Stimulated activated CD4-positive, alpha-beta T cell treated with anti-CD3 and anti-CD28 coated beads, Interleukin-1b, Interleukin-23, amount 100 ng/mL, for 48 hours (primary cell): ENCODE measurements at regions not wholly inside any gene's neighbourhood (a gene's known extent, or its start where the extent isn't known, plus 50 kb on each side); places are given as distances from the start of the nearest gene placed in this dataset.

Source experiments
- DNase-seq: peaks from one replicate; pipeline ENCODE4 v3.0.0-alpha.2; 2020

DNA sequence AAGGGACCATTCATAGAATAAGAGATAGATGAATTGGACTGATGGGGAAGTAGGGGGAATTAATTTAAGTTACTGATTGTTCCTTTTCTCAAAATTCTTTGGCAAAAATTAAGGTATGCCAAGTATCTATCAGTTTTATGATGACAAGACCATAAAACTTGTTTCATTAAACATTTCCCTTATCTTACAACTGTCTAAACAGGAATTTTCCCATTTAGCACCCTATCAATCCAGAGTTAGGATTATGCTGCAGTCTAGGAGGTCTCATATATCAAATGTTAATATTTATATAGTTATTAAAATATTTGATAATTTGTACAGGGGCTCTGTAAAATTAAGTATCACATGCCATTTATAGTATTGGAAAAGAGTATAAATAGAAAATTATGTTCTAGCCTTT is 51.5 kb upstream of the ARID1B start:
- no peak for DNase-seq

DNA sequence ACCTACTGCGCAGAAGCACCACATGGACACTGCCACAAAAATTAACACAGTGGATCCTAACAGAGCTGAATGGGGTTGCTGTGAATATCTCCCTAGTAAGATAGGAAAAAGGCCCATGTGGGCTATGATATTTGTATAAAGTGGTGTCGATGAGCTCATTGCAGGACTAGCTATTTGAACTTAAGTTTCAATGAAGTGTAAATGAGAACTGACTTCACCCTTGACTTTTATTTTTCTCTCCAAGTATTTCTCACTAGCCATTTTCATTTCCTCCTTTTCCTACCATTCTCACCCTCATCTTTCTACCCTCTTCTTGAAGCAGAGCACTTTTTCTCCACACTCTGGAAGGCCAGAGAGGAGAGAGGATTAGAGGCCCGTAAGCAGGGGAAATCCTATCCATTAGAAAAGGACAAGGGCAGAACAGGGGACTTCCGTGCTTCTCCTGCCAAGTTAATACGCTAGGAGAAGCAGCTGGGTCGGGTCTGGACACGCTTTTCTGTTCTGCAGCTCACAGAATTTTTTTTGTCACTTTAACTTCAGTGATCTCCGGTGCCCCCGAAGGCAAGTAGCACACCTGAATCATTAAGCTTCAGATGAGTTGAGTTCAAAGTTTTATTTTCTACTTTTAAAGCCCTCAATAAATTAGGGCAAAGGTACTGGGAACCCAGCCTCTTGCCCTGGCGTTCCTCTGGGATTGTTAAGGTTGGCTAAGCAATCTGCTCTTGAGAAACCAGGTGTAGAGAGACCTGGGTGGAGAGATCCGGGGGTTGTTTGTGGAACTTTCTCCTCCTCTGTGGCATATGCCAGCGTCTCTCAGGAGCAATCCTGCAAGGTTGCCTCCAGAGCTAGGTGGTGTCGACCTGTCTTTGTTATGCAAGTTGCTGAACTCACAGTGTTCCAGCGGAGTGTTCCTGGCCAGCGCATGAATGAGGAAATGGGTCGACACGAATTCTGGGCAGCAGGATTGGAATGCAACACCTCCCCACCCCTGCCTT is 56.2 kb upstream of the ARID1B start:
- no peak for DNase-seq

DNA sequence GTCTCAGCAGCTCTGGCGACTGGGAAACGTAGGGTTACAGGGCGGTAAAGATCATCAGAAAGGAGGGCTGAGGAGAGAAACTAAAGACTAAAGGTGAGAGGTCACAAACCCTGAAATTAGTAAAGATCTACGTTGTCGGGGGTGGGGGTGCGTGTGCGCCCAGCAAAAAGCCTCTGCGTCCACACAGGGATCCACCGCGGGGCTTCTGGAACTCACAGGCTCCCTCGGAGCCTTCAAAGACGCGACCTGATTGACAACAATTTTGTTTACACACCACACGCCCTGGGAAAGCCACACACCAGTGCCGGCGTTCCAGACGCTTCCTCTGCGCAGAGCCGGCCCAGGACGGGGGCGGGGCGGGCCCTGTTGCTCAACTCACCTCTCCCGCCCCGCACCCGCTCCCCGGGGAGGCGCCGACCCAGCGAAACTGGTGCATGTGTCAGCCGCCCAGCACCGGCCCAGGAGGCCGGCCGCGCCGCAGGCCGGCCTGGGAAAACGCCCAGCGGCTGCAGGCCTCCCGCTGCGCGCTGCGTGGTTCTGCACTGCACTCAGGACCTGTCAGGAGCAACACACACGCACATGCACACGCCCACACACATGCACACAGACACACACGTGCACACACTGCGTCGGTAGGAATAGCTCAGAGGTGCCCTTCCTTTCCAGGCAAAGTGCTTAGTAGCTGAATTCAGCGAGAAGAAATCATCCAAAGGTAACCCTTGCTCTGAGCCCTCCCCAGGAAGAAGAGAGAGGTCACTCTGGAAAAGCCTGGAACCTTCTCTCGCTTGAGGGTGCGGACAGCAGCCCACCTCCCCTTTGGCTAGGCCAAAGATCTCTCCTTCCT is 57.2 kb upstream of the ARID1B start:
- DNase-seq: peak; percentile 58

DNA sequence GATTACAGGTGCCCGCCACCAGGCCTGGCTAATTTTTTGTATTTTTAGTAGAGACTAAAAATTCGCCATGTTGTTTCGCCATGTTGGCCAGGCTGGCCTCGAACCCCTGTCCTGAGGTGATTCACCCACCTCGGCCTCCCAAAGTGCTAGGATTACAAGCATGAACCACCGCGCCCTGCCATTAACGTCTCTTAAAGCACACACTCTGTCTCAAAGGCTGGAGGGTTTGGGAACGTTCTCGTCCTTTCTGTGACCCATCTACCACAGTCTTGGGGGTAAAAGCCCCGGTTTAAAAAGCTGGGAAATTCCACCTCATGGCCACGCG is 57.8 kb upstream of the ARID1B start:
- DNase-seq: no peak

DNA sequence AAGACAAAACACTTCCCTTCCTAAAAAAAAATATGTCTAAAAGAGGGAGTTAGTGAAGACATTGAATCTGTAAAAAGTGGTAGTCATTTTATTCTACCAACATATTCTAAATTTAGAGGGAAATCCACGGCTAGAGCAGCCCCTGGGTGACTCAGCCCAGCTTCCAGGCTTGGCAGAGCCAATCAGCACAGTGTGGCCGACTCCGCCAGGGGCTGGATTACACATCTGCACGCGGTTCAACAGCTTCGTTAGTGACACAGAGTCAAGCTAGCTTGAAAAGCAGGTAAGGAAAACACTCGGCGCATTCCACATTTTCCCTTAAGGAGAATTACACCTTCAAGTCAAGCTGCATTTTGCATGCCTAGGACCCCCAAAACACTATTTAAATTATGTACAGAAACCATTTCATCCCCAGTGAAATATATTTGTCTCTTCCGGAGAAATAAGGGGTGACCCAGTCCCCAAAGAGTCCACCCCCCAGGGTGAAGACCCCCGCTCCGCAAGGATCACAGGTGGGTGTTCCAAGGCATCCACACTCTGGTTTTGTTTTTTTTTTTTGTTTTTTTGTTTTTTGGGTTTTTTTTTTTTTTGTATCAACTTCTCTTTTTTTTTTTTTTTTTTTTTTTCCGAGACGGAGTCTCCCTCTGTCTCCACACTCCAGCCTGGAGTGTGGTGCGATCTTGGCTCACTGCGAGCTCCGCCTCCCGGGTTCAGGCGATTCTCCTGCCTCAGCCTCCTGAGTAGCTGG is 58.4 kb upstream of the ARID1B start:
- no peak for DNase-seq

DNA sequence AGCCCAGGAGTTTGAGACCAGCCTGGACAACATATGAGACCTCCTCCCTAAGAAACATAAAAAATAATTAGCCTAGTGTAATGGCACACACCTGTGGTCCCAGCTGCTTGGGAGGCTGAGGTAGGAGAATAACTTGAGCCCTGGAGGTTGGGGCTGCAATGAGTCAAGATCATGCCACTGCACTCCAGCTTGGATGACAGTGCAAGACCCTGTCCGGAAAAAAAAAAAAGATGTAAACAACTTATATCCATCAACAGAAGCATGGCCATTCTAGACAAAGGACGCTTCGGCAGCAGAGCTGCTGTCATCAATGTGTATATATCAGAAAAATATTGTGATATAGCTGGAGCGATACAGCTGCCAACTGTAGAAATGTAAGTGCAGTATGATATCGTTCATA is 59.6 kb upstream of the ARID1B start:
- DNase-seq: no peak

DNA sequence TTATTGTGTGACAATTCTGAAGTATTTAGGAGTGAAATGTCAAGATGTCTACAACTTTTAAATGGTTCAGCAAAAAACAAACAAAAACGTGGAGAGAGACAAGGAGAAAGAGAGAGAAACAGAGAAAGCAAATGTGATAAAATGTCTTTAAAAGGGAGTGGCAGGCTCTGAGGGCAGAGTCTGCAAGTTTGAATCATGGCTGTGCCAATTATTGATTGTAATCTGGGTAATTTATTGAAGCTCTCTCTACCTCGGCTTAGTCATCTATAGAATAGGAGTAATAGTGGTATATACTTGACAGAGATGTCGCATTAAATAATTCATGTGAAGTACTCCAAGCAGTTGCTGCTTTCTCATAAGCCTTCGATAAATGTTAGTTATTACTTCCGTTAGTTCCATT is 61.3 kb upstream of the ARID1B start:
- no peak for DNase-seq

DNA sequence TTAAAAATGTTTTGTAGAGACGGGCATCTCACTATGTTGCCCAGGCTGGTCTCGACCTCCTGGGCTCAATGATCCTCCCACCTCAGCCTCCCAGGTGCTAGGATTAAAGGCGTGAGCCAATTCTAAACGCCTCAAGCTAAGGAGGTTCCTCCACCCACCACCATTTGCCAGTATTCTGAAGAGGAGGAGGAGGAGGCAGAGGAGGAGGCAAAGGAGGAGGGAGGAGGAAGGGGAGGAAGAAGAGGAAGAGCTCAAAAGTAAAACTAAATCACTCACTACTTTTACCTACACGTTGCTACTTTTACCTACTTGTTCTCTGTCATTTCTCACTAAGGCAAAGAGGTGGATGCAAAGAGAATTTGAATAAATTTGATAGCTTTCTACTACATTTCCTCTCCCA is 63.6 kb upstream of the ARID1B start:
- DNase-seq: no peak

DNA sequence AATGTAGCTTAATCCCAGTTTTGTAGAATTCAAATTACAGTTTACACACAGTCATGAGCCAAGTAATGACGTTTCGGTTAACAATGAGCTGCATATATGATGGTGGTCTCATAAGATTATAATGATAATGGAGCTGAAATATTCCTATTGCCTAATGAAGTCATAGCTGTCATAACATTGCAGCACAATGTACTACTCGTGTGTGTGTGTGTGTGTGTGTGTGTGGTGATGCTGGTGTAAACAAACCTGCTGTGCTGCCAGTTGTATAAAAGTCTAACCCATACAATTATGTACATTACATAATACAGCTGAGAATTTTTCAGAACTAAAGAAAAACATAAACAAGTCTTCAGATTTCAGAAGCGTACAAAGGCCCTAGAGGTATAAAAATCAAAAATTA is 66.7 kb upstream of the ARID1B start:
- no peak for DNase-seq

DNA sequence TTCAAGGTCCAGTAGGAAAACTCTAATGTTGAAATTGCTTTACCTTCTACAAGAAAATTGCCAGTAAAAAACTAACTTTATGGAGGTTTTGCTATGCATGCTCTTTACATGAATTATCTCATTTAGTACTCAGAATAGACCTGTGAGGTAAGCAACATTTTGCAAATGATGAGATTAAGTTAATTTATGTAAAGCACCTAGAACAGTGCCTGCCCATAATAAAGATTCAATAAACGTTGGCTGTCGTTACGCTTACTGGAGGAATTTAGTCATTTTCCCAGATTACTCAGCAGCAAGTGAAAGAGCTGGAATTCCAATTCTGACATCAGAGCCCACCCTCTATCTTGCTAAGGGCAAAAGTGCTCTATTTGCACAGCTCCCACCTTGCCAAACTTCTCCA is 69.4 kb upstream of the ARID1B start:
- DNase-seq: no peak

DNA sequence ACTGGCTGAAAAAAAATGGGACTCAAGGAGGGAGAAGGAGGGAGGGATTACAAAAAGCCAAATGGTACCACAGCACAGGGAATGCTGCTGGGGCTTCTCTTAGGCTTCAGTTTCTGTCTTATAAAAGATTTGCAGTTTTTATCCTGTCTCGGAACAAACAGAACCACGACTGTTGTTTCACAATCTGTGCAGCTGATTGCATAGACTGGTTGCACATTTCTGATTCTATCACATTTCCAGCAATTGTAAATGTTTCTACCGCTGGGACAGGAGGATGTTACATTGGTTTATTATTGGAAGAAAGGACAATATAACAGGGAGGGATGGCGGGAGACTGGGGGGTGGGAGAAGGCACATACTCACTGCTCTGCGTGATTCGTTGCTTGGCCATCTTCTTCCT is 73.5 kb upstream of the ARID1B start:
- DNase-seq: no peak

DNA sequence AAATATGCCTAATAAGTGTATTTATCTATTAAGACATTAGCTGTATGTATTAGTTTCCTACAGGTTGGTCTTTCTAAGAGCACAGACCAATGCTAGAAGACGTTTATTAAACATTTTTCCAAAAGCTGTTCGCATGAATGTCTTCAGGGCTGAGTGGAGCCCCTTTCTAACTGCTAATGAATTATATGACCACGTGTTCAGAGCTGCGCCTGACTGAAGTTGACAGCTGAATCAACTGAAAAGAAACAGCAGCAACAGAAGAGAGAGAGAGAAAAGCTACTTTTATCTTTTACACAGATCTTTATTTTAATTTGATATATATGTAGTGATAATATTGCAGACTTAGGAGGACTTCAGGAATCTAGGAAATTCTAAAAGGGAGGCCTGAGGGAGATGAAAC is 75.2 kb upstream of the ARID1B start:
- no peak for DNase-seq

DNA sequence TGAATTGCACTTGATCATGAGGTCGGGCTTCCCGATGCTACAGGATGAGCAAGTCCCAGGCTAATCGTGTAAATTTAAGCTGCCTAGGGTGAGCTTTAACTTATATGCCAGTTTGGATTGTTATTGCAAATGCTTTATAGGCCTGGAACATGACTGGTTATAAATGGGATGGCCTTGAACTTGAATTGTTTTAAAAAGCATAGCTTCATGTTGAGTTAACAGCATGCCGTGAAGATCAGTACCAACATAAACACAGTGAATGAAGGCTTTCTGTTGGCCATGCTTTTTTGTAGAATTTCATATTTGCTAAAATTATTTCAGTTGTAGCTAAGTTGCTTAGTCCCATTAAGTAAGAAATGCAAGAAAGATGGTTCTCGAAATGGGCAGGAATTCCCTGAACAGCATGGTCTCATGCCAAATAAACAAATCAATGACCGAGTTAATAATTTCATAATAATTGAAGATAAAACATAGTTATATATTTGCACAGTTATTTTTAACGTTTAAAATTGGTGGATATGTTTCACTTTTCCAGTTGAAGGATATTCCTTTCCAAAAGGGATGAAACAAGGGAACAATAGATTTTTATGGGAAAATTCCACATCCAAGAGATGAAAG is 76.6 kb upstream of the ARID1B start:
- no peak for DNase-seq

DNA sequence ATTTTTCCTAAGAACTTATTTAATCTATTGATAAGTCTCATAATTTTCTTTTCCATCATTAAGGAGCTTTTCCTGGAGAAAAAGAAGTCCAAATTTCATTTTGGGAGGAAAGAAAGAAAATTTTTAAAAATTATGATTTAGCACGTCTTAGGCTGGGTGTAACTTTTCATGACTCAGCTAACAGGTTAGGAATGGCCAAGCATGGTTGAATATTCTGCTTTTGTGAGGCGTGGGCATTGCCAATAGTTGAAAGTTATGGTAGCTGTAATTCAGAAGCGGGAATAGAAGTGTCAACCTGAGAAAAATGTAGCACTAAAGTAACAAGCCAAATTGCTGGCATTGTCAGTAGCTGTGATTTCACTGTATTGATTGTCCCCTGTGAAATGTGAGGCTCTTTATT is 77.2 kb upstream of the ARID1B start:
- no peak for DNase-seq

DNA sequence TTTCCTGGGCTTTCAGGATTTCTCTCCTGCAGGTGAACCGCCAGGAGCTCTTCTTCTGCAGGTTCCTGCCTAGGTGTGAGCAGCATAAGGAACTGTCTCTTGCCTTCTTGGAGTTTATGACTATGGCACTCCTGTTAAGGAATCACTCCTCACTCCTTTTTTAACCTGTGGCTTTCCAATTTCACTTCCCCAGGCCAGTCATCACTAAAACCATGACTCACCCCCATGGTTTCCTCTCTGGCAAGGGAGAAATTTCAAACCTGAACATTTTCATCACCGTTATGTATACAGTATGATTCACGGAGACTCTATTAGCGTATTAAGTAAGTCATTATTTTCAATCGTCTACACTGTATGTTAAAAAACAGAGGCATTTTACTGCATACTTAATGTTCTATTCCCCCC is 78.2 kb upstream of the ARID1B start:
- DNase-seq: no peak

DNA sequence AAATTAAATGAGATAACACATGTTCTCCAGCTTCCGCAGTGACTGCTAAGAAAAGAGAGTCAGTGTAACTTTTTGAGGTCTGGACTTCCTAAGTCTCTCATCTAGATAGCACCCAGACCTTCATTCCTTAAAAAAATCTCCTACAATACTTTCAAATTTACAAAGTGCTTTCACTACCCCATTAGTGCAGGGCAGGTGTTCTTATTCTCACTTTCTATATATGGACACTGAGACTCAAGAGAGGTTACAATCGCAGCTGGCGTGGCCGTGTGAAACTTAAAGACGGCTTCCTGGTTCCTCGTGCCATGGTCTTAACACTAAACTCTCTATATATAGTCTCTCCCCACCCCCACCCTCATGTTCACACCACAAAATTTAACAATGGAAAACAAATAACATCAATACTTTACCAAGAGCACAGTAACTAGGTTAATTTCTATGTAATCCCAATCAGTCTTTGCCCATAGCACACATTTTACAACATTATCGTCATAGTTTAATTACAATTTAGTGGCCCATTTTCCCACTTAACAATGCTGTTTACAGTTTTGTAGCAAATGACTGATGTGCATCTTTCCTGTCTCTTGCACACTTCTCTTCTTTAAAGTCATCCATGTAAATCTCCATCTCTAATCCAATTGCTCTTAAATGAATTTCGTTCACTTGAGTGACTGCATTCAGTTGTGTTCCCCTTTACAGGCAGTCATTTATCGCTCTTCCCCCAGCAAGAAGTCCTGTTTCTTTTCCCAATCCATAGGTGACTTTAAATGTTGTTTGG is 78.8 kb upstream of the ARID1B start:
- no peak for DNase-seq

DNA sequence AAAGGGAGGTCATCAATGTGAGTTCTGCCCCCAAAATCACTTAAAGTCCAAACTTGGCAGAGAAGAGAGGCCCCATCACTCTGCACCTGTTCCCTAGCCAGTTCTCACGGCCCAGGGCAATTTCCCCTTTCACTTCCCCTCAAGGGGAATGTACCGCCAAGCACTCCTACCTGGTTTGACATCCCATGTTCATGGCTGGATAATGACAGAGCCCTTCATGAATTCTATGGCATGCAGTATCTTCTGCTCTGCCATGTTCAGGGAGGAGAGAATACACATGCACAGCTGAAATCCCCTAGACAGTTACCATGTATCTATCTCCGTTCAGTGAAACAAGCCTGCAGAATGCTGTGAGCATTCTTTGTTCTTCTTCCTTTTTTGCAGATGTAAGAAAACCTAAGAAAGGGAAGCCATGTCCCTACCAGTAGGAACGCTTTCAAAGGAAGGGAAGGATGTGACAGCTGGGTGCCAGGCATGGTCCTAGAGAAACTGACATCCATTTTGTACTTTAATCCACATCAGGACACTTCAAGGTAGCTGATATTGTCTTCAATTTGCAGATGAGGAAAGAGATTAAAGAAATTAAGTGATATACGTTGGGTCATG is 79.8 kb upstream of the ARID1B start:
- DNase-seq: no peak

DNA sequence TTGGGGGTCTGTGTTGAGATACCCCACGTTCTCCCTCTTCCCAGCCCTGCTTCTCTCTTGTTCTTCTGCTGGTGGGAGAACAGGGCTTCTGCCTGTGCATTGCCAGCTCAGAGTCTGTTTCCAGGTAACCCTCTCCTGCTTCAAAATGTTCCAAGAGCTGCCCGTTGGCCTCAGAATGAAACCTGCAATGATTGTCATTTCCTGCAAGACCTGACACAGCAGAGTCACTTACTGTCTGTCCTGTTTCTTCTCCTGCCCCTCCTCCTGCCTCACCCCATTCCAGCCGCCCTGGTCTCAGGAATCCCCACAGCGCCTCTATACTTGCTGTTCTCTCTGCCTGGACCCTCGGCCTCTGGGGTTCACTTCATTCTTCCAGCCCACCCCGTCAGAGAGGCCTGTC is 81.4 kb upstream of the ARID1B start:
- peak; percentile 18 for DNase-seq

DNA sequence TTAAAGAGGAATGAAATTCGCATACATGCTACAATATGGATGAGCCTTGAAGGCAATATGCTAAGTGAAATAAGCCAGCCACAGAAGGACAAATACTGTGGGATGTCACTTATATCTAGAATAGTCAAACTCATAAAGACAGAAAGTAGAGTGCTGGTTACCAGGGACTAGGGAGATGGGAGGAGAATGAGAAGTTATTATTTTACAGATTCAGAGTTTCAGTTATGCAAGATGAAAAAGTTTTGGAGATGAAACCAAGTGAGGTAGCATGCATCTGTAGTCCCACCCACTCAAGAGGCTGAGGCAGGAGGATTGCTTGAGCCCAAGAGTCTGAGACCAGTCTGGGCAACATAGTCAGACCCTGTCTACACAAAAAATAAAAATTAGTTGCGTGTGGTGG is 82.5 kb upstream of the ARID1B start:
- DNase-seq: no peak

DNA sequence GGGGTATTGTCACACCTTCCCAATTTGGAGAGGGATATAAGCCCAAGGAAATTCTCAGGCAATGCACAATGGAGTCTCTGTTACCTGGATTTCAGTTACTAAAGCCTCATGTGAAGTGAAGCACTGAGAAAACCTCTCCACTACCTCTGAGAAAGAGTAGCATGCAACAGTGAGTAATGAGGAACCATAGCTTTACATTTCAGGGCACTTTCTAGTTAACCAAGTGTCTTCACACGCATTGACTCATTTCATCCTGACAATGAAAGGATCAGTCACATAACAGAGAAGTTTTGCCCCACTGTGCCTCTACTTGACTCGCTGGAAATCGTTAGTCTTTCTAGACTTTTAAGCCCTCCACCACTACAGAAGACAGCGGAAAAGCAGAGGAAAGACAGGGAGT is 86.2 kb upstream of the ARID1B start:
- no peak for DNase-seq

DNA sequence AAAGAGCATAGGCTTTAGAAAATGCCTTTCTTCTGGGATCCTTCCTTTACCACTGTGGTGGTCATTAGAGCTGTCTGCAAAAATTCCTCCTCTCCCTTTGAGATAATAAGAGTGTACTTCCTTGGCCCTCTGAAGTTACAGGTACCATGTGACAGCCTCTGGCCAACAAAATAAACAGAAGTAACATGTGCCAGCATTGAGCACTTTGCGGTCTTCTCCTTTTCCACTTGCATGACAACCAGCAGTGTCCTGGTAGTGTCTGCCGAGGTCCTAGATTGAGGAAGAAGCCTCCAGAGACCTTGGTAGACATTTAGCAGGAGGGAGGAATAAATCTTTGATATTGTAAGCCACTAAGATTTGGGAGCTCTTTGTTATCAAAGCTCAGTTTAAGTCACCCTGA is 87.5 kb upstream of the ARID1B start:
- DNase-seq: no peak

DNA sequence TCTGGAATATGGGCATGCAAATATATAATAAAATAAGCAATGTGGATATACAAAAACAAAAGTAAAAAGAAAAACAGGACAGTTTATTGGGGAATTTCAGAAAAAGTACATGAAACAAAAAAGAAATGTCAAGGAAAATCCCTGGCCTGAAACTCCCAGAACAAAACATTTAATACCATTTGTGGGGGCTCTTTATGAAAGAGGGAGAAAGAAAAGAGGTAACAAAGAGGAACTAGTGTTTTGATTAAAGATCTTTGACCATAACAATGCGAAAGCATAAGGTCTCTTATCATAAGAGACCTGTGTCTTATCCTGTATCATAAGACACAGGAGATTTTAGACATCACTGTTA is 88.6 kb upstream of the ARID1B start:
- DNase-seq: no peak
